ENCODE measurements at regions not wholly inside any gene's neighbourhood (a gene's known extent, or its start where the extent isn't known, plus 50 kb on each side); places are given as distances from the start of the nearest gene placed in this dataset.

DNA sequence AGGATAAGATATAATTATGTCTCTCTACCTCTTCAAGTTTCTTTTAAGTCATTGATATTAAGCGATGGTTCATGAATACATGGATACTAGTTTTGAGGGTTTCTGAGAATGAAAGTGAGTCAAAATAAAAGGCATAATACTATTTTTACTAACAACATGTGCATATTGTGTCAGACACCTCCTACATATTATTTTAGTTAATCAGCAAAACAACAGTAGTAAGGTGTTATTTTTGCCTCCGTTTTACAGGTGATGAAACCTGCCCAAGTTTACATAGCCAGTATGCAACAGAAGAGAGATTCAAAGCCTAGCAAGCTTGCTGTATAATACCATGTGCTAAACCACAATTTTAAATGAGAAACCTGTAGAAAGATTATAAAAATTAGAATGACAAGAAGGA is 544.1 kb downstream of the EPHA5 start:
- TF ChIP-seq CTCF (IDR thresholded peaks at IDR 0.05) (no peak), POLR2AphosphoS5 (IDR thresholded peaks at IDR 0.05) (no peak), POLR2A (IDR thresholded peaks at IDR 0.05) (no peak), EP300 (IDR thresholded peaks at IDR 0.05; ENCODE audit: low read depth) (no peak)

Measured in transverse colon (tissue), 4 donors.